Stomach (tissue), 4 donors: ENCODE measurements at regions not wholly inside any gene's neighbourhood (a gene's known extent, or its start where the extent isn't known, plus 50 kb on each side); places are given as distances from the start of the nearest gene placed in this dataset.

Source experiments
- EP300 ChIP-seq: sonication (generic); formaldehyde crosslinking; IDR thresholded peaks from one replicate; pipeline ENCODE4 v1.6.1; 2017; ENCODE audit warnings: antibody characterized with exemption
- POLR2A ChIP-seq, 4 donors: fragments of 450-650 bp; IDR thresholded peaks; one replicate each; pipeline ENCODE4 v1.6.1; 2016; ENCODE audit warnings: antibody characterized with exemption in 4 of 4, control low read depth in 2 of 4, mild to moderate bottlenecking in 1 of 4, moderate library complexity in 1 of 4
- TF ChIP-seq, protein P1 (sequence below), 7 experiments: fragments of 450-650 bp in 4 of 7; fragments of 200-600 bp in 3 of 7; sonication (generic) in 3 of 7; IDR thresholded peaks; one replicate each; pipeline ENCODE4 v1.5.1; 2016 to 2019; ENCODE audit warnings: antibody characterized with exemption in 7 of 7, control low read depth in 2 of 7, mild to moderate bottlenecking in 1 of 7

DNA sequence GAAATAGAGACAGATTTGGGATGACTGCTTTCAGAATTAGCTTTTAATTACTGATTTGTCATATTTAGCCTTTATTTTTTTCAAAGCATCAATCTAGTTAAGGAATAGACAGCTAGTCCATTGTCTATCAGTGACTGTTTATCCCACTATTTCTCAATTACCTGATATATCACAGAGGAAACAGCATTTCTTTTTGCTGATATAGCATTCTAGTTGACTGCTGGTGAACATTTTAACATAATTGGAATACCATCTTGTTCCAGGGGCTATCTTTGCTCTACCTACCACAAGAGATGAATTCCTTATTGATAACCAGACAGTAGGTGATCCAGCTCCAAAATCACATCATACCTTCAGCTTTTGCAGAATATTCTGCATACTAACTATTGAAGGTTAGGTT is 982.7 kb downstream of the SQOR start:
- TF ChIP-seq, protein P1, sequence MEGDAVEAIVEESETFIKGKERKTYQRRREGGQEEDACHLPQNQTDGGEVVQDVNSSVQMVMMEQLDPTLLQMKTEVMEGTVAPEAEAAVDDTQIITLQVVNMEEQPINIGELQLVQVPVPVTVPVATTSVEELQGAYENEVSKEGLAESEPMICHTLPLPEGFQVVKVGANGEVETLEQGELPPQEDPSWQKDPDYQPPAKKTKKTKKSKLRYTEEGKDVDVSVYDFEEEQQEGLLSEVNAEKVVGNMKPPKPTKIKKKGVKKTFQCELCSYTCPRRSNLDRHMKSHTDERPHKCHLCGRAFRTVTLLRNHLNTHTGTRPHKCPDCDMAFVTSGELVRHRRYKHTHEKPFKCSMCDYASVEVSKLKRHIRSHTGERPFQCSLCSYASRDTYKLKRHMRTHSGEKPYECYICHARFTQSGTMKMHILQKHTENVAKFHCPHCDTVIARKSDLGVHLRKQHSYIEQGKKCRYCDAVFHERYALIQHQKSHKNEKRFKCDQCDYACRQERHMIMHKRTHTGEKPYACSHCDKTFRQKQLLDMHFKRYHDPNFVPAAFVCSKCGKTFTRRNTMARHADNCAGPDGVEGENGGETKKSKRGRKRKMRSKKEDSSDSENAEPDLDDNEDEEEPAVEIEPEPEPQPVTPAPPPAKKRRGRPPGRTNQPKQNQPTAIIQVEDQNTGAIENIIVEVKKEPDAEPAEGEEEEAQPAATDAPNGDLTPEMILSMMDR (IDR thresholded peaks at IDR 0.05) = no peak
- no peak for TF ChIP-seq POLR2A (IDR thresholded peaks at IDR 0.05)
- TF ChIP-seq EP300 = no peak
